H1 (cell line): ENCODE measurements at regions not wholly inside any gene's neighbourhood (a gene's known extent, or its start where the extent isn't known, plus 50 kb on each side); places are given as distances from the start of the nearest gene placed in this dataset.

Experiments used
- CTCF ChIA-PET: fragments of 300-600 bp; sonication (Branson Sonifier 250); formaldehyde crosslinking; loops from one replicate; lab custom pipeline; 2021; ENCODE audit not compliant: partially characterized antibody; lab: Charles Lee
- POLR2A ChIA-PET: fragments of 300-600 bp; sonication (Branson Sonifier 250); formaldehyde crosslinking; loops from one replicate; lab custom pipeline; 2021; ENCODE audit warnings: inconsistent platforms; ENCODE audit not compliant: partially characterized antibody; lab: Charles Lee
- DNase-seq, 2 experiments: peaks; one replicate each; pipeline versions ENCODE4 v3.0.0 to v3.0.0-alpha.2; 2010 to 2022; ENCODE audit warnings: low spot score in 2 of 2, low read depth in 1 of 2, mixed read lengths in 1 of 2
- FAIRE-seq: peaks from 2 replicates; lab custom pipeline; 2011; peaks lifted over from hg19 to GRCh38; lab: Jason Lieb, UNC
- H2AFZ ChIP-seq: 2 replicates; pipeline ENCODE4 v1.8.1; 2012; ENCODE audit warnings: low read length, inconsistent platforms
- H2AK5ac ChIP-seq: 2 replicates; pipeline ENCODE4 v1.6.1; 2013; ENCODE audit warnings: low read depth, low read length
- H2BK120ac ChIP-seq: replicated peaks from 2 replicates; pipeline ENCODE3; 2013; ENCODE audit warnings: low read depth, low read length, inconsistent platforms
- H2BK12ac ChIP-seq: 2 replicates; pipeline ENCODE4 v1.6.1; 2013; ENCODE audit warnings: low read depth, low read length
- H2BK15ac ChIP-seq: 2 replicates; pipeline ENCODE4 v1.6.1; 2013; ENCODE audit warnings: low read length
- H2BK20ac ChIP-seq: 2 replicates; pipeline ENCODE4 v1.6.1; 2013; ENCODE audit warnings: low read length
- H2BK5ac ChIP-seq: 2 replicates; pipeline ENCODE4 v1.6.1; 2013; ENCODE audit warnings: low read depth, low read length
- H3K14ac ChIP-seq: 2 replicates; pipeline ENCODE4 v1.6.1; 2013; ENCODE audit warnings: inconsistent platforms; ENCODE audit not compliant: insufficient read length
- H3K18ac ChIP-seq: 2 replicates; pipeline ENCODE4 v1.6.1; 2013; ENCODE audit warnings: low read length; ENCODE audit errors: extremely low read depth
- H3K23ac ChIP-seq: 2 replicates; pipeline ENCODE4 v1.6.1; 2013; ENCODE audit warnings: inconsistent platforms; ENCODE audit not compliant: insufficient read length
- H3K23me2 ChIP-seq: 2 replicates; pipeline ENCODE4 v1.6.1; 2013; ENCODE audit warnings: low read depth, low read length
- H3K27ac ChIP-seq: 2 replicates; pipeline ENCODE4 v1.6.1; 2011; ENCODE audit warnings: low read depth, low read length, inconsistent platforms
- H3K27me3 ChIP-seq, 4 experiments: replicated peaks in 1 of 4; 1 replicate in 1 of 4; 2 replicates in 3 of 4; pipeline versions ENCODE4 v1.6.1 to v1.8.1; 2011 to 2013; ENCODE audit warnings: low read length in 3 of 4, mild to moderate bottlenecking in 3 of 4, inconsistent platforms in 2 of 4, mixed read lengths in 2 of 4, moderate library complexity in 1 of 4; ENCODE audit not compliant: control insufficient read depth in 3 of 4, insufficient read depth in 3 of 4; ENCODE audit errors: extremely low read depth in 1 of 4
- H3K36me3 ChIP-seq, 4 experiments: 2 replicates each; pipeline versions ENCODE4 v1.6.1 to v1.8.1; 2011 to 2013; ENCODE audit warnings: mild to moderate bottlenecking in 4 of 4, low read length in 3 of 4, moderate library complexity in 2 of 4, control low read depth in 1 of 4, inconsistent platforms in 1 of 4; ENCODE audit not compliant: insufficient read depth in 4 of 4, control insufficient read depth in 2 of 4
- H3K4ac ChIP-seq: replicated peaks from 2 replicates; pipeline ENCODE3; 2013; ENCODE audit warnings: low read length, low read depth, mixed read lengths, inconsistent platforms; ENCODE audit not compliant: insufficient read length
- H3K4me1 ChIP-seq, 4 experiments: replicated peaks in 1 of 4; 1 replicate in 1 of 4; 2 replicates in 3 of 4; pipeline versions ENCODE4 v1.6.1 to v1.8.1; 2011 to 2013; ENCODE audit warnings: low read length in 3 of 4, inconsistent platforms in 2 of 4, mixed read lengths in 1 of 4; ENCODE audit not compliant: insufficient read depth in 4 of 4, control insufficient read depth in 3 of 4
- H3K4me2 ChIP-seq, 2 experiments: 2 replicates each; pipeline versions ENCODE4 v1.6.1 to v1.8.1; 2011 to 2013; ENCODE audit warnings: low read depth in 2 of 2, low read length in 2 of 2, control low read depth in 1 of 2, inconsistent platforms in 1 of 2, mild to moderate bottlenecking in 1 of 2; ENCODE audit not compliant: insufficient read depth in 1 of 2
- H3K4me3 ChIP-seq, 4 experiments: fragments of 200-600, 300-600 bp in 1 of 4; sonication (generic), shearing (Covaris generic), sonication (Bioruptor Twin) in 1 of 4; 2 replicates each; pipeline versions ENCODE4 v1.5.1 to v1.8.1; 2011 to 2016; ENCODE audit warnings: low read length in 4 of 4, low read depth in 3 of 4, control low read depth in 2 of 4, inconsistent platforms in 2 of 4, mild to moderate bottlenecking in 2 of 4, mixed read lengths in 1 of 4, moderate library complexity in 1 of 4; ENCODE audit not compliant: insufficient read depth in 2 of 4; ENCODE audit errors: extremely low read depth in 1 of 4
- H3K56ac ChIP-seq: replicated peaks from 2 replicates; pipeline ENCODE3; 2013; ENCODE audit warnings: low read depth, mild to moderate bottlenecking, mixed read lengths, low read length, inconsistent platforms; ENCODE audit not compliant: insufficient read length
- H3K79me1 ChIP-seq: 2 replicates; pipeline ENCODE4 v1.6.1; 2013; ENCODE audit warnings: low read depth, low read length, control low read depth
- H3K79me2 ChIP-seq, 2 experiments: 2 replicates each; pipeline versions ENCODE4 v1.6.1 to v1.8.1; 2012 to 2013; ENCODE audit warnings: low read length in 2 of 2, mild to moderate bottlenecking in 2 of 2, inconsistent platforms in 1 of 2; ENCODE audit not compliant: insufficient read depth in 2 of 2, control insufficient read depth in 1 of 2
- H3K9ac ChIP-seq, 4 experiments: replicated peaks in 1 of 4; 1 replicate in 1 of 4; 2 replicates in 3 of 4; pipeline versions ENCODE4 v1.6.1 to v1.8.1; 2011 to 2013; ENCODE audit warnings: low read depth in 3 of 4, low read length in 3 of 4, control low read depth in 2 of 4, mild to moderate bottlenecking in 2 of 4, moderate library complexity in 2 of 4, inconsistent platforms in 1 of 4; ENCODE audit errors: extremely low read depth in 1 of 4
- H3K9me3 ChIP-seq, 2 experiments: 2 replicates each; pipeline versions ENCODE4 v1.6.1 to v1.8.1; 2012 to 2013; ENCODE audit warnings: mild to moderate bottlenecking in 2 of 2, moderate library complexity in 2 of 2, control low read depth in 1 of 2, inconsistent platforms in 1 of 2, low read depth in 1 of 2, low read length in 1 of 2, mixed read lengths in 1 of 2; ENCODE audit not compliant: insufficient read depth in 2 of 2
- H4K20me1 ChIP-seq, 2 experiments: replicated peaks in 1 of 2; 2 replicates each; pipeline versions ENCODE3 to v1.8.1; 2011 to 2013; ENCODE audit warnings: inconsistent platforms in 2 of 2, low read length in 2 of 2, mild to moderate bottlenecking in 1 of 2; ENCODE audit not compliant: insufficient read depth in 2 of 2, control insufficient read depth in 1 of 2
- H4K5ac ChIP-seq: 2 replicates; pipeline ENCODE4 v1.6.1; 2013; ENCODE audit warnings: low read length, low read depth, mixed read lengths, inconsistent platforms; ENCODE audit not compliant: insufficient read length
- H4K8ac ChIP-seq: 2 replicates; pipeline ENCODE4 v1.8.0; 2013; ENCODE audit warnings: mild to moderate bottlenecking, moderate library complexity, low read length, inconsistent platforms; ENCODE audit not compliant: insufficient read depth; ENCODE audit errors: extremely low read depth
- H4K91ac ChIP-seq: replicated peaks from 2 replicates; pipeline ENCODE3; 2013; ENCODE audit warnings: low read length, mixed read lengths, inconsistent platforms; ENCODE audit not compliant: insufficient read length
- CEBPB ChIP-seq: IDR thresholded peaks from 2 replicates; pipeline ENCODE4 v1.6.1; 2012; ENCODE audit warnings: low read depth, low read length
- EP300 ChIP-seq, 2 experiments: IDR thresholded peaks; 1 replicate in 1 of 2; 2 replicates in 1 of 2; pipeline ENCODE4 v1.6.1; 2011 to 2012; ENCODE audit warnings: low read depth in 2 of 2, low read length in 2 of 2, mild to moderate bottlenecking in 2 of 2, borderline replicate concordance in 1 of 2, inconsistent platforms in 1 of 2, moderate library complexity in 1 of 2
- JUN ChIP-seq: IDR thresholded peaks from 2 replicates; pipeline ENCODE4 v1.6.1; 2011; ENCODE audit warnings: low read depth, mild to moderate bottlenecking, improper control_type of control experiment, low read length
- MAFK ChIP-seq: IDR thresholded peaks from 2 replicates; pipeline ENCODE4 v1.6.1; 2012; ENCODE audit warnings: low read depth, mild to moderate bottlenecking, improper control_type of control experiment, low read length
- NANOG ChIP-seq: IDR thresholded peaks from 2 replicates; pipeline ENCODE4 v1.6.1; 2011; ENCODE audit warnings: low read length, low read depth, mild to moderate bottlenecking, inconsistent platforms; ENCODE audit not compliant: insufficient read depth, poor library complexity, severe bottlenecking
- RAD21 ChIP-seq, 2 experiments: IDR thresholded peaks in 1 of 2; conservative IDR thresholded peaks in 1 of 2; 2 replicates each; pipeline ENCODE4 v1.6.1; 2011; ENCODE audit warnings: low read depth in 2 of 2, low read length in 2 of 2, improper control_type of control experiment in 1 of 2, inconsistent platforms in 1 of 2, mild to moderate bottlenecking in 1 of 2, moderate library complexity in 1 of 2
- SUZ12 ChIP-seq: fragments of 200-600 bp; sonication (generic); IDR thresholded peaks from 2 replicates; pipeline ENCODE4 v1.6.1; 2012; ENCODE audit warnings: mild to moderate bottlenecking, inconsistent platforms, low read length, moderate library complexity, mixed read lengths
- WGBS, 2 experiments: shearing (Covaris generic) in 1 of 2; methylation state at CpG; one replicate each; pipeline versions ENCODE4 v1.1.6 to v1.1.7; 2013 to 2015; ENCODE audit warnings: low lambda C conversion rate in 2 of 2, mixed read lengths in 2 of 2, inconsistent platforms in 1 of 2, low coverage in 1 of 2, missing lambda C conversion rate in 1 of 2; ENCODE audit not compliant: insufficient replicate concordance in 2 of 2, insufficient coverage in 1 of 2, insufficient read length in 1 of 2; ENCODE audit errors: extremely low coverage in 1 of 2, missing lambda C conversion rate in 1 of 2; 5-methylcytosine and 5-hydroxymethylcytosine counted together
- TF ChIP-seq, protein P1 (sequence below): IDR thresholded peaks from 2 replicates; pipeline ENCODE4 v1.6.1; 2012; ENCODE audit warnings: low read length, inconsistent platforms

DNA sequence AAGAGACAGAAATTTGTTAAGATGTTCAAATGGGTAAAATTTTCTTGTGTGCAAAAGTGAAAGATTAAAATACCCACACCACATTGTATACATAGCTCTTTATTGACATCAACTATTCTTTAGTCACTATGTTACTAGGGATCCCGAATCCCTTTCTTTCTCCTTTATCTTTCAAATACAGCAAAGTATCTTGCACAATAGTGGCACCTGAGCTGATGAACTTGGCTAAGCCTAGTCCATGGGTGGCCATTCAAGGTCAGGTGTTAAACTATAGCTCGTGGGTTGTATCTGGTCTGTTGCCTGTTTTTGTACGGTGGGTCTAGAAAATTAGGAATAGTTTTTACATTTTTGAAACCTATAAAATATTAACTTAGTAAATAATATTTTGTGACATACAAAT lies 210.9 kb downstream of the SLITRK6 start:
- Histone ChIP-seq H3K27me3 (no peaks in the 10 kb centered on the region), H3K23me2 (no peaks in the 10 kb centered on the region), H2AK5ac (no peak overlapping the region), H2BK20ac (no peak overlapping the region), H4K20me1 (no peaks in the 10 kb centered on the region), H3K14ac (no peak overlapping the region), H3K79me1 (no peaks in the 10 kb centered on the region), H4K5ac (no peak overlapping the region), H4K91ac (no peak overlapping the region), H3K56ac (no peak overlapping the region), H3K9me3 (no peaks in the 10 kb centered on the region)
- no peak for FAIRE-seq
- 58% methylated on average over 3 of the region's 3 CpGs; no CpG with 5 or more reads in 1 of the 2 experiments for WGBS, 2 experiments
- TF ChIP-seq JUN (no peak), NANOG (peak; percentile 23), SUZ12 (no peak), CEBPB (peak; percentile 96), RAD21 (IDR thresholded peaks at IDR 0.05 in 1 of 2, conservative IDR thresholded peaks at IDR 0.05 in 1 of 2; ENCODE audit: low read depth in 2 of 2, low read length in 2 of 2) (no peak), MAFK (no peak), EP300 (IDR thresholded peaks at IDR 0.05; ENCODE audit: borderline replicate concordance in 1 of 2, low read depth in 2 of 2, low read length in 2 of 2) (peak in 1 of 2 experiments; percentile 33; a peak in 1 of 3 replicates)
- TF ChIP-seq, protein P1, sequence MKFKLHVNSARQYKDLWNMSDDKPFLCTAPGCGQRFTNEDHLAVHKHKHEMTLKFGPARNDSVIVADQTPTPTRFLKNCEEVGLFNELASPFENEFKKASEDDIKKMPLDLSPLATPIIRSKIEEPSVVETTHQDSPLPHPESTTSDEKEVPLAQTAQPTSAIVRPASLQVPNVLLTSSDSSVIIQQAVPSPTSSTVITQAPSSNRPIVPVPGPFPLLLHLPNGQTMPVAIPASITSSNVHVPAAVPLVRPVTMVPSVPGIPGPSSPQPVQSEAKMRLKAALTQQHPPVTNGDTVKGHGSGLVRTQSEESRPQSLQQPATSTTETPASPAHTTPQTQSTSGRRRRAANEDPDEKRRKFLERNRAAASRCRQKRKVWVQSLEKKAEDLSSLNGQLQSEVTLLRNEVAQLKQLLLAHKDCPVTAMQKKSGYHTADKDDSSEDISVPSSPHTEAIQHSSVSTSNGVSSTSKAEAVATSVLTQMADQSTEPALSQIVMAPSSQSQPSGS = no peak
- TF ChIP-seq, all 59 proteins: peak for 3
- Histone ChIP-seq H3K36me3 (no peaks in the 10 kb centered on the region), H2AFZ (no peak overlapping the region), H2BK120ac (no peak overlapping the region), H3K4me3 (no peak overlapping the region), H3K4ac (no peak overlapping the region), H2BK5ac (no peak overlapping the region), H3K79me2 (no peaks in the 10 kb centered on the region), H3K4me2 (no peak overlapping the region), H2BK15ac (no peak overlapping the region), H3K18ac (no peak overlapping the region), H3K23ac (no peak overlapping the region), H4K8ac (no peak overlapping the region), H3K4me1 (peaks cover 0 to 5% (median 2%) of the 10 kb centered on the region in 4 experiments; a peak in 3 of 7 replicates), H3K9ac (no peak overlapping the region), H3K27ac (no peak overlapping the region), H2BK12ac (no peak overlapping the region)
- DNase-seq = no peak
- CTCF ChIA-PET = interaction anchor here (0.9 kb wide), 1 partner anchor 198 kb away, joined by 3 read pairs; no protein-coding TSS in a partner anchor
- POLR2A ChIA-PET = no interaction called here
